Choroid plexus epithelial cell (primary cell): ENCODE measurements at regions not wholly inside any gene's neighbourhood (a gene's known extent, or its start where the extent isn't known, plus 50 kb on each side); places are given as distances from the start of the nearest gene placed in this dataset.
A peak's percentile ranks its signal among the peaks of the same experiment; 100 is the strongest.
"Not testable (repeated sequence)": the region's sequence is repeated elsewhere in the genome, so short reads cannot be mapped to it uniquely, and the experiment has no call there.

Experiments used
- DNase-seq: peaks from one replicate; pipeline ENCODE4 v3.0.0-alpha.2; 2010; ENCODE audit warnings: low read depth
- H3K4me3 ChIP-seq: 2 replicates; pipeline ENCODE4 v1.5.1; 2011; ENCODE audit warnings: low read depth, mild to moderate bottlenecking, control low read depth, low read length, moderate library complexity
- TF ChIP-seq, protein P1 (sequence below): conservative IDR thresholded peaks from 2 replicates; pipeline ENCODE4 v1.5.1; 2011; ENCODE audit warnings: low read depth, mild to moderate bottlenecking, control low read depth, inconsistent platforms, low read length, moderate library complexity

DNA sequence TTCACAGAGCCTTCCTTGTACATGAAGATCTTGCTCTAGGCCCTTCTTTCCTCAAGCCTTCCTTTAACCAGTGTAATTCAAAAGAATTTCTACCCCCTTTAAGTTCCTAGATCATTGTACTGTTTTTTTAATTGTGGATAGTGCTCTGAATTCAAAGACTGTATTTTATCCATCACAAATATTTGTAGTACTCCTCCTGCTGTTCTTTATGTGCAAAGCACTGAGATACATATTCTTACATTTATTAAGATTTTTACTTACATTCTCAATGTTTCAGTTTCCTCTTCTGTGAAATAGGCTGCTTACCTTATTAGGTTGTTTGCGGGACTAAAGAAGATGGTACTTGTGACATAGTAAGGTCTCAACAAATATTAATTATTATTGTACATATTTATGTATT lies 168.8 kb upstream of the PDE4B start:
- TF ChIP-seq, protein P1, sequence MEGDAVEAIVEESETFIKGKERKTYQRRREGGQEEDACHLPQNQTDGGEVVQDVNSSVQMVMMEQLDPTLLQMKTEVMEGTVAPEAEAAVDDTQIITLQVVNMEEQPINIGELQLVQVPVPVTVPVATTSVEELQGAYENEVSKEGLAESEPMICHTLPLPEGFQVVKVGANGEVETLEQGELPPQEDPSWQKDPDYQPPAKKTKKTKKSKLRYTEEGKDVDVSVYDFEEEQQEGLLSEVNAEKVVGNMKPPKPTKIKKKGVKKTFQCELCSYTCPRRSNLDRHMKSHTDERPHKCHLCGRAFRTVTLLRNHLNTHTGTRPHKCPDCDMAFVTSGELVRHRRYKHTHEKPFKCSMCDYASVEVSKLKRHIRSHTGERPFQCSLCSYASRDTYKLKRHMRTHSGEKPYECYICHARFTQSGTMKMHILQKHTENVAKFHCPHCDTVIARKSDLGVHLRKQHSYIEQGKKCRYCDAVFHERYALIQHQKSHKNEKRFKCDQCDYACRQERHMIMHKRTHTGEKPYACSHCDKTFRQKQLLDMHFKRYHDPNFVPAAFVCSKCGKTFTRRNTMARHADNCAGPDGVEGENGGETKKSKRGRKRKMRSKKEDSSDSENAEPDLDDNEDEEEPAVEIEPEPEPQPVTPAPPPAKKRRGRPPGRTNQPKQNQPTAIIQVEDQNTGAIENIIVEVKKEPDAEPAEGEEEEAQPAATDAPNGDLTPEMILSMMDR: peak; percentile 33
- DNase-seq: peak; percentile 12
- H3K4me3 ChIP-seq: no peak overlapping the region

DNA sequence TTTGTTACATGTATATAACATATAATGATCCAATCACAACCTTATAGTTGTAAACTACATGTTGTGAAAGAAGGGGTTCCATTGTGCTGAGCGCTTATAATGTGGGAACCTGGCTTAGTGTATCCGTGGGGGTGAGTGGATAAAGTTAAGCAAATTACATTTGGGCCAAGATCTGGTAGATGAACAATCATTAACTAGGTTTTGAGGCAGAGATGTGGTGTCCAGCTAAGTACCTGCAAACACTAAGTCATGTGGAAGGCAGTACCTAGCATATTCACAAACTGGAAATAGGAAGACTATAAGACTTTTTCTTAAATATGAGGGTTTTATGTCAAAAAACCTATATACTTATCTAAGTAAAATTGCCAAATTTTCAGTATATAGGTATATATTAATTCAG lies 167.2 kb upstream of the PDE4B start:
- no peak overlapping the region for H3K4me3 ChIP-seq
- TF ChIP-seq, protein P1: no peak

DNA sequence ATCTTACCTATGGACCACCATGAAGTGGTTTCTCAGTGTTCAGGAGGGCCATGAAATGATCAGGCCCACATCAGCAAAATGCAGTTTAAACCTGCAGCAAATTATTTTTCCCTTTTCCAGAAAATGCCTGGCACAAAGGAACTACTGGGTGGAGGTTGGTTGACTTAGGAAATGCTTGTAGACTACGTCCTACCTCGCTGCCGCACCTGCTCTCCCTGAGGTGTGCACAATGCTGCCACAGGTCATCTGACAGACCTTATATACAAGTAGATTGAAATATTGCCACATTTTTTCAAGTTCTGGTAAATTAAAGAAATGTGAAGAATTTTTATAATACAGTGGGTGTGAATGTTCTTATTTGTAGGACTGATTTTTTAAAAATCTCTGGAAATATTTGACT lies 166.7 kb upstream of the PDE4B start:
- no peak overlapping the region for H3K4me3 ChIP-seq
- TF ChIP-seq, protein P1: no peak
- no peak for DNase-seq

More for the DNA sequence above, 167.2 kb upstream of the PDE4B start:
- DNase-seq: no peak

DNA sequence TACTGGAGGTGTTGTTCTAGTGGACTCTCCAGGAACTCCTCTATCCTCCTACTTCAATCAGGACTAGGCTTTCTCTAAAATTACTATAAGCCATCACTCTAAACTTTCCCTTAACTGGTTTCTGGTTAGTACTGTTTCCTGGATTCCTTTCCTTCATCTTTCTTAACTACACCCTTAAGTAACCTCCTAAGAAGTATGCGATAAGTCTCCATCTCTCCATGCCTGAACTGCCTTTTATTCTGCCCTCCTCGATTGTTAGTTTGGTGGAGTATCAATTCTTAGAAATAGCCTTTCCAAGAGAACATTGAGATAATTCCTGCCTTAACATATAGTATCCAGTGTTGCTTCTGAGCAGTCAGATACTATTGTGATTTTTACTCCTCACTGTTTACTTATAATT lies 162.9 kb upstream of the PDE4B start:
- no peak overlapping the region for H3K4me3 ChIP-seq
- TF ChIP-seq, protein P1: no peak
- DNase-seq: no peak

DNA sequence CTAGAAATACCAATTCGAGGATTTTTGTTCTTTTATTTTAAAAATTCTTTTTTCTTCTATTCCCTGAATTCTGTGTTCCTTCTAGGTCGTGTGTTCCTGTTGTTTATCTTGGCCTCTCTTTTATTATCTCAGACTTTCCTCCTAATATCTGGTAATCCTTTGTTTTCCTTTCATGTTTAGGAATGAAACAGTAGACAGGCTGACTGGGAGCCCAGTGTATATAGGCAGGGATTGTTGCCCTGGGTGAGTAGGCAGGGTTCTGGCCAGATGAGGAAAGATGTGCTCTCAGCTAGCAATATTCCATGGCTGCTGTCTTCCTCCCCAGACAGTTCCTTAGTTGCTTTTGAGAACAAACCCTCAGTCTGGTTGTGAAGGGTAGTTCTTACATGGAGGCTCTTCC lies 161.8 kb upstream of the PDE4B start:
- TF ChIP-seq, protein P1: no peak
- DNase-seq: peak; percentile 33
- no peak overlapping the region for H3K4me3 ChIP-seq

DNA sequence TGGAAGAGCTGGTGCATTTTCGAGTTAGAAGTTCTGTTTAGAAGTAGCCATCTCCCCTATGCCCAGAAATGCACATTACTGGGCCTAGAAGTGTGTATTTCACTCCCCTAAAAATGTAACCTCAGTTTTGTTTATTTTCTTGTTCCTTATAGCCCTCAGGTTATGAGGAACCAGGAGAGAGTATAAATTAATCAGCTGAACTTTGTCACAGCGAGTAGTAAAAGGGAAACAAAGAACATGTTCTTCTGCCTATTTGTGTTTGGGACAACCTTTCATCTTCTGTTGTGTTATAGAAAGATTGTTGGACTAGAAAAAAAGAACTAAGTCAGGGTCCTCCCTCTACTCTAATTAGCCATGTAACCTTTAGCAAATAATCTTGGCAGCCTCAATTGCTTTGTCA lies 160.5 kb upstream of the PDE4B start:
- TF ChIP-seq, protein P1: no peak
- no peak for DNase-seq
- no peak overlapping the region for H3K4me3 ChIP-seq

DNA sequence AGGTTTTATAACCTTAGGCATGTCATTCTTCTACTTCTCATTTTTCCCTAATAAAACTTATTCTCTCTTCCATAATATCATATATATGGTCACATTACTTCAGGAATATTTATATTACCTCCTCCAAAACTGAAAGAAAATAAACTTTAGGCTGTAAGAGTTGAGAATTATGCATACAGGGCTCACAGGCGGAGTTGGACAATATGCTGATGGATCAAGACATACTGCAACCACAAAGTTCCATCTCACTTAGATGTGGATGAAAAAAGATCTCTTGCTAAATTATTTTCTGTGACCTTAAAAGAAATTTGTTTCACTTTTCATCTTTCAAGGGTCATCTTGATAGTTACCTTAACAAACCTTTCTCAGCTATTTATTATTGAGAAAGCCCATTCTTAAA lies 152.6 kb upstream of the PDE4B start:
- DNase-seq: no peak
- TF ChIP-seq, protein P1: no peak
- no peak overlapping the region for H3K4me3 ChIP-seq

DNA sequence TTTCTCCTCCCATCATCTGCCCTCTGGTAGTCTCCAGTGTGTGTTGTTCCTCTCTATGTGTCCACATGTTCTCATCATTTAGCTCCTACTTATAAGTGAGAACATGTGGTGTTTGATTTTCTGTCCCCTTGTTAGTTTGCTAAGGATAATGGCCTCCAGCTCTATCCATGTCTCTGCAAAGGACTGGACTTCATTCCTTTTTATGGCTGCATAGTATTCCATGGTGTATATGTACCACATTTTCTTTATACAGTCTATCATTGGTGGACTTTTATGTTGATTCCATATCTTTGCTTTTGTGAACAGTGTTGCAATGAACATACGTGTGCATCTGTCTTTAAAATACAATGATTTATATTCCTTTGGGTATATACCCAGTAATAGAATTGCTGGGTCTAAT lies 143.5 kb upstream of the PDE4B start:
- DNase-seq: not testable (repeated sequence)

More for the DNA sequence above, 143.5 kb upstream of the PDE4B start:
- not testable (repeated sequence) for H3K4me3 ChIP-seq
